ENCODE measurements at regions not wholly inside any gene's neighbourhood (a gene's known extent, or its start where the extent isn't known, plus 50 kb on each side); places are given as distances from the start of the nearest gene placed in this dataset.

DNA sequence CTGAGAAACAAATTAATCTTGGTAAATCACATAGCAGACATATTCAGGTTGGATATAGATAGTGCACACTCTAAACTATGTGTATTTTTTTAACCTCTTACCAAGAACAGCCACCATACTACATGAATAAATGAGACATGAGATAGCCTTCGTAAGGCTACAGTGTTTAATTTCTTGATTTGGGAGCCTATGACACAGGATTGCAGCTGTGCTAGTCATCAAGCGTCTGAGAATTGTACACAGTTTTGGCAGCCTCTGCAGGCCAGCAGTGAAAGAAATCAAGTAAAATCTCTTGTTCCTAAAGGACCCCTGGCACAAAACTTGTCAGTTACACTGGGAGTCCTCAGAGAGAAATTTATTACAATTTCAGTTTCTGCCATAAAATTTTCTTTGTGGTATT lies 236.1 kb downstream of the C12orf50 start:
- in situ Hi-C loops (cut with MboI; ENCODE audit: low sequenced_read_pairs, unreplicated experiment): no loop called here
- TF ChIP-seq, protein P1, sequence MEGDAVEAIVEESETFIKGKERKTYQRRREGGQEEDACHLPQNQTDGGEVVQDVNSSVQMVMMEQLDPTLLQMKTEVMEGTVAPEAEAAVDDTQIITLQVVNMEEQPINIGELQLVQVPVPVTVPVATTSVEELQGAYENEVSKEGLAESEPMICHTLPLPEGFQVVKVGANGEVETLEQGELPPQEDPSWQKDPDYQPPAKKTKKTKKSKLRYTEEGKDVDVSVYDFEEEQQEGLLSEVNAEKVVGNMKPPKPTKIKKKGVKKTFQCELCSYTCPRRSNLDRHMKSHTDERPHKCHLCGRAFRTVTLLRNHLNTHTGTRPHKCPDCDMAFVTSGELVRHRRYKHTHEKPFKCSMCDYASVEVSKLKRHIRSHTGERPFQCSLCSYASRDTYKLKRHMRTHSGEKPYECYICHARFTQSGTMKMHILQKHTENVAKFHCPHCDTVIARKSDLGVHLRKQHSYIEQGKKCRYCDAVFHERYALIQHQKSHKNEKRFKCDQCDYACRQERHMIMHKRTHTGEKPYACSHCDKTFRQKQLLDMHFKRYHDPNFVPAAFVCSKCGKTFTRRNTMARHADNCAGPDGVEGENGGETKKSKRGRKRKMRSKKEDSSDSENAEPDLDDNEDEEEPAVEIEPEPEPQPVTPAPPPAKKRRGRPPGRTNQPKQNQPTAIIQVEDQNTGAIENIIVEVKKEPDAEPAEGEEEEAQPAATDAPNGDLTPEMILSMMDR (IDR thresholded peaks at IDR 0.05; ENCODE audit: borderline replicate concordance, control extremely low read depth, extremely low read depth, insufficient read depth, missing control alignments): no peak
- DNase-seq (ENCODE audit: low spot score): no peak

DNA sequence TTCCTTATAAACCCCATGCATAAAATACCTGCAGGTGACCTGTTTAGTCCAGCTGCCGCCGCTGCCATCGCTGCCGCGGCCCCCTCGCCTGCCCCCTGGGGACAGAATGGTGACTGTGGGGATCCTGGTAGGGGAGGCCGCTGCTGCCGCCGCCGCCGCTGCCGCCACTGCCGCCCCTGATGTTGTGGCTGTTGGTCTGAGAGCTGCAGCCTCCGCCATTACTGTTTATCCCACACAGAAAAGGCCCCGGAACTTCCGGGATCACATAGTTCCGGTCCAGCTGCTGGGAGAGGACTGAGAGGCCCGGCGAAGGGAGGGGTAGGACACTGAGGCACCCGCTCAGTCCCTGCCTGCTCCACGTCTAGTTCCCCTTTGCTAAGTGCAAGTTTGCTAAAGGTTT lies 244.9 kb downstream of the C12orf50 start:
- in situ Hi-C loops (cut with MboI; ENCODE audit: low sequenced_read_pairs, unreplicated experiment): no loop called here
- DNase-seq (ENCODE audit: low spot score): no peak
- TF ChIP-seq, protein P1 (IDR thresholded peaks at IDR 0.05; ENCODE audit: borderline replicate concordance, control extremely low read depth, extremely low read depth, insufficient read depth, missing control alignments): no peak

DNA sequence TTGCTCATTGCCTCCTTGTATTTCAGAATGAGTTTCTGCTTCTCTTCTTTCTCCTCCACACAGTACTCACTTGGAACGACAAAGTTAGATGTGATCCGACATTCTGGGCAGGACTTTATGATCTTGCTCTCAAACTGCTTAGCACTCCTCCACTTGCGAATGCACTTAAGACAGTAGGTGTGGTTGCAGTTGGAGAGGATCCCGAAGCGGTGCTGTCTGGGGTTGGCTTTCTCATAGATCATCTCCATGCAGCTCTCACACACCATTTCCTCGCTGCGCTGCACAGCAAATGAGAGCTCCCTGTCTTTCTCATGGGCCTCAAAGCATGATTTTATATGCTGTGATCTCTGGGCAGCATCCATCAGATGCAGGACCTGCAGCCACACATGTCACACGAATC lies 245.7 kb downstream of the C12orf50 start:
- in situ Hi-C loops (cut with MboI; ENCODE audit: low sequenced_read_pairs, unreplicated experiment): no loop called here
- DNase-seq (ENCODE audit: low spot score): no peak
- TF ChIP-seq, protein P1 (IDR thresholded peaks at IDR 0.05; ENCODE audit: borderline replicate concordance, control extremely low read depth, extremely low read depth, insufficient read depth, missing control alignments): no peak

DNA sequence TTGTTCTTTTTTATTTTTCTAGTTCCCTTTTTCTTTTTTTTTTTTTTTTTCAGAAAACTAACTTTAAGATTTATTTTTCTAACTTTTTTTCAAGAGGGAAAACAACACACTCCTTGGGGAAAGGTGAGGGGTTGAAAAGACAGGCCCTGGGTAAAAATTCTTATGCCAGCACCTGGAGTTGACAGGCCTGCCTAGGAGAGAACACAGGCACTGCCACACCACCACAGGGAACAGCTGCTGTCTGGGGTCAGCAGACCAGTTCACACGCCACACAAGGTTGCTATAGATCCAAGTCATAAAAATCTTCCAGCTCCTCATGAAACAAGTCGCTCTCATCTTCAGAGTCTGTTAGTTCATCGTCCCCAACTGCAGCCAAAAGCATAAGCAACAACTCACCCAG lies 246.4 kb downstream of the C12orf50 start:
- in situ Hi-C loops (cut with MboI; ENCODE audit: low sequenced_read_pairs, unreplicated experiment): no loop called here

DNA sequence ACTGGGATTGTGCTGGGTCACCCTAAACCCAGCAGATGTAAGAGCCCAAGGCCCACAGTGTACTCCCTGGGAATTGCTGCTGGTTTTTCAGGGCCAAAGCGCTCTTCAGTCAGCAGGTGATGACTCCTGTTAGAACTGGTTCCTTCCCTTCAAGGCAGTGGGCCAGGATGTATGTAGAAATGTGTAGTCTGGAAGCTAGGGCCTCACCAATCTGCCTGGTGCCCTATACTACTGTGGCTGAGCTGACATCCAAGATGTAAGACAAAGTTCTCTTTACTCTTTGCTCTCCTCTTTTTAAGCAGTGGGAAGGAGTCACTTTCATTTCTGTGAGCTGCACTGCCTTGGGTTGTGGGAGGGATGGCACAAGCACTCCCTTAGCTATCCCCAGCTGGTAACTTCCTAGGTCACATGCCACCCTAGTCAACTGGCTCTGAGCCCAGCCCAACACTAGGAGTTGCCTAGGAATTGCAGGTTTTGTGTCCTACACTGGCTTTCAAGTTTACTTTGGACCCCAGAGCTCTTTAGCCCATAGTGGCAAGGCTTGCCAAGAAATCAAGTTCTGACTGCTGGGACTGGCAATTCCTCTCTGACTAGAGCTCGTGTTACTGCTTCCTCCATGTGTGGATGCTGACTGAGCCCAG lies 249.2 kb downstream of the C12orf50 start:
- no peak for DNase-seq (ENCODE audit: low spot score)
- in situ Hi-C loops (cut with MboI; ENCODE audit: low sequenced_read_pairs, unreplicated experiment): no loop called here
- TF ChIP-seq, protein P1 (IDR thresholded peaks at IDR 0.05; ENCODE audit: borderline replicate concordance, control extremely low read depth, extremely low read depth, insufficient read depth, missing control alignments): no peak

More for the DNA sequence above, 246.4 kb downstream of the C12orf50 start:
- DNase-seq (ENCODE audit: low spot score): no peak
- TF ChIP-seq, protein P1 (IDR thresholded peaks at IDR 0.05; ENCODE audit: borderline replicate concordance, control extremely low read depth, extremely low read depth, insufficient read depth, missing control alignments): no peak

DNA sequence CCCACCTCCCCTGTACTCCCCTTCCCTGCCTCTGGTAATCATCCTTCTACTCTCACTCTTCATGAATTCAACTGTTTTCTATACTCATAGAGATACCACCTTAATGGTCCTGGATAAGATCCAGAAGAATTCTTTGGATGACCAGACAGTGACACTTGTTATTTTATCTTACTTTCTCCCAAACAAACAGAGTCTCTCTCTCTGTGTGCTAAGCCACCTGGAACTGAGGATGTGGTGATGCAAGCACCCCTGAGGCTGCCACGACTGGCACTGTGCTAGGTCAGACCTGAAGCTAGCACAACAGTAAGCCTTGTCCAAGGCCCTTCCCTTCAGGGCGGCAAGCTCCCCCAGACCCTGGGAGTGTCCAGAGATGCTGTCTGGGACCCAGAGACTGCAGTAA lies 250.2 kb downstream of the C12orf50 start:
- no peak for DNase-seq (ENCODE audit: low spot score)
- TF ChIP-seq, protein P1 (IDR thresholded peaks at IDR 0.05; ENCODE audit: borderline replicate concordance, control extremely low read depth, extremely low read depth, insufficient read depth, missing control alignments): no peak
- in situ Hi-C loops (cut with MboI; ENCODE audit: low sequenced_read_pairs, unreplicated experiment): no loop called here

Measured in GM13976 (cell line).